Astrocyte (in vitro differentiated cells and primary cell): ENCODE measurements at regions not wholly inside any gene's neighbourhood (a gene's known extent, or its start where the extent isn't known, plus 50 kb on each side); places are given as distances from the start of the nearest gene placed in this dataset.

Experiments used
- DNase-seq: peaks from one replicate; pipeline ENCODE4 v3.0.0-alpha.2; 2010; ENCODE audit warnings: low read depth
- FAIRE-seq: peaks from 2 replicates; lab custom pipeline; 2011; peaks lifted over from hg19 to GRCh38; lab: Jason Lieb, UNC
- H2AFZ ChIP-seq: 2 replicates; pipeline ENCODE4 v1.6.0; 2012; ENCODE audit warnings: low read depth, low read length, inconsistent platforms
- H3K27ac ChIP-seq: 2 replicates; pipeline ENCODE4 v1.5.1; 2011; ENCODE audit warnings: low read depth, low read length, inconsistent platforms
- H3K27me3 ChIP-seq: 2 replicates; pipeline ENCODE4 v1.6.0; 2011; ENCODE audit warnings: low read length, inconsistent platforms; ENCODE audit not compliant: insufficient read depth
- H3K36me3 ChIP-seq: 2 replicates; pipeline ENCODE4 v1.5.1; 2011; ENCODE audit warnings: low read length, inconsistent platforms; ENCODE audit not compliant: insufficient read depth
- H3K4me1 ChIP-seq: 2 replicates; pipeline ENCODE4 v1.5.1; 2011; ENCODE audit warnings: low read length, inconsistent platforms; ENCODE audit not compliant: insufficient read depth
- H3K4me2 ChIP-seq: 2 replicates; pipeline ENCODE4 v1.6.0; 2012; ENCODE audit warnings: low read length, inconsistent platforms
- H3K4me3 ChIP-seq: 2 replicates; pipeline ENCODE4 v1.5.1; 2011; ENCODE audit warnings: low read depth, mild to moderate bottlenecking, low read length, inconsistent platforms; ENCODE audit not compliant: insufficient read depth
- H3K79me2 ChIP-seq: 2 replicates; pipeline ENCODE4 v1.6.0; 2012; ENCODE audit warnings: mild to moderate bottlenecking, low read length, inconsistent platforms; ENCODE audit not compliant: insufficient read depth
- H3K9ac ChIP-seq: 2 replicates; pipeline ENCODE4 v1.6.0; 2012; ENCODE audit warnings: mild to moderate bottlenecking, low read length, inconsistent platforms
- H3K9me3 ChIP-seq: 2 replicates; pipeline ENCODE4 v1.5.1; 2012; ENCODE audit warnings: low read depth, mild to moderate bottlenecking, low read length, inconsistent platforms; ENCODE audit not compliant: insufficient read depth
- H4K20me1 ChIP-seq: 2 replicates; pipeline ENCODE4 v1.6.0; 2012; ENCODE audit warnings: low read length, inconsistent platforms; ENCODE audit not compliant: insufficient read depth
- H3K27ac Mint-ChIP-seq: one replicate; pipeline ENCODE4 v1.8.0; 2021; ENCODE audit warnings: mild to moderate bottlenecking, mixed read lengths; ENCODE audit not compliant: unreplicated experiment
- H3K27me3 Mint-ChIP-seq: one replicate; pipeline ENCODE4 v1.8.0; 2021; ENCODE audit warnings: low read depth, mixed read lengths; ENCODE audit not compliant: unreplicated experiment
- H3K36me3 Mint-ChIP-seq: one replicate; pipeline ENCODE4 v1.8.0; 2021; ENCODE audit warnings: low read depth, mixed read lengths; ENCODE audit not compliant: unreplicated experiment
- H3K4me1 Mint-ChIP-seq: one replicate; pipeline ENCODE4 v1.8.0; 2021; ENCODE audit warnings: low read depth, mixed read lengths; ENCODE audit not compliant: unreplicated experiment
- H3K4me3 Mint-ChIP-seq: one replicate; pipeline ENCODE4 v1.8.0; 2021; ENCODE audit warnings: mild to moderate bottlenecking, moderate library complexity, mixed read lengths; ENCODE audit not compliant: unreplicated experiment
- H3K9me3 Mint-ChIP-seq: one replicate; pipeline ENCODE4 v1.8.0; 2021; ENCODE audit warnings: mild to moderate bottlenecking, mixed read lengths; ENCODE audit not compliant: unreplicated experiment
- EZH2 ChIP-seq: IDR thresholded peaks from 2 replicates; pipeline ENCODE4 v1.6.1; 2012; ENCODE audit warnings: mild to moderate bottlenecking, low read length, inconsistent platforms; ENCODE audit not compliant: insufficient read depth
- TF ChIP-seq, protein P1 (sequence below): IDR thresholded peaks from 2 replicates; pipeline ENCODE4 v1.5.1; 2011; ENCODE audit warnings: low read depth, mild to moderate bottlenecking, inconsistent platforms, low read length, moderate library complexity; ENCODE audit not compliant: insufficient read depth

DNA sequence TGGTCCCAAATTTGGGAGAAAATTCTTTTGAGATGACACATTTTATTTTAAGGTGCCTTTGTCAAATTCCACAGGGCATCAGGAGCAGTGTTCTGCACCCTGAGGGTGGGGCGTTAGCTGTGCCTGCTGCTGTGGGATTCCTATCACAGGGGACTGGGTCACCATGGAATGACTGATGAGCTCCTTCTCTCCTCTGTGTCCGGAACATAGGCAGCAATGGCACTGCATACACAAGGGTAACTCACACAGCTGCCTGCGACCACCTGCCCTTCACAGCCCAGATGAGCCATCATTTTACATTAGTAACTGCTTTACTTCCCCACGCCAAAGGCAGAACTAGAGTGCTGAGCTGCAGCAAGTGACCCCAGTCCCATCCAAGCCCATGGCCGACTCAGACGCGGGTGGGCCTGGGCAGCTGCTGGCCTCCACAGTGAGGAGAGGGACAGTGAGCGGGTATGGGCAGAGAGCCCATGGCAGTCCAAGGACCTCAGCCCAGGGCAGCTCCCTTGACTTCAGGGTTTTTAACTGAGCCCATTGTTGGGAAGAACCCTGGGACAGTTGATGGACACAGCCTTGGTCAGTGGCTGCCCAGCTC, 93.7 kb downstream of the GADD45G start:
- H3K4me3 Mint-ChIP-seq, result no peak overlapping the region
- Histone ChIP-seq H4K20me1 (no peaks in the 10 kb centered on the region), H2AFZ (no peak overlapping the region), H3K9ac (no peak overlapping the region), H3K4me1 (no peaks in the 10 kb centered on the region), H3K27me3 (peaks cover 22% of the 10 kb centered on the region), H3K4me3 (no peak overlapping the region), H3K9me3 (no peaks in the 10 kb centered on the region), H3K27ac (no peak overlapping the region), H3K36me3 (no peaks in the 10 kb centered on the region), H3K4me2 (no peak overlapping the region), H3K79me2 (no peaks in the 10 kb centered on the region)
- TF ChIP-seq, protein P1, sequence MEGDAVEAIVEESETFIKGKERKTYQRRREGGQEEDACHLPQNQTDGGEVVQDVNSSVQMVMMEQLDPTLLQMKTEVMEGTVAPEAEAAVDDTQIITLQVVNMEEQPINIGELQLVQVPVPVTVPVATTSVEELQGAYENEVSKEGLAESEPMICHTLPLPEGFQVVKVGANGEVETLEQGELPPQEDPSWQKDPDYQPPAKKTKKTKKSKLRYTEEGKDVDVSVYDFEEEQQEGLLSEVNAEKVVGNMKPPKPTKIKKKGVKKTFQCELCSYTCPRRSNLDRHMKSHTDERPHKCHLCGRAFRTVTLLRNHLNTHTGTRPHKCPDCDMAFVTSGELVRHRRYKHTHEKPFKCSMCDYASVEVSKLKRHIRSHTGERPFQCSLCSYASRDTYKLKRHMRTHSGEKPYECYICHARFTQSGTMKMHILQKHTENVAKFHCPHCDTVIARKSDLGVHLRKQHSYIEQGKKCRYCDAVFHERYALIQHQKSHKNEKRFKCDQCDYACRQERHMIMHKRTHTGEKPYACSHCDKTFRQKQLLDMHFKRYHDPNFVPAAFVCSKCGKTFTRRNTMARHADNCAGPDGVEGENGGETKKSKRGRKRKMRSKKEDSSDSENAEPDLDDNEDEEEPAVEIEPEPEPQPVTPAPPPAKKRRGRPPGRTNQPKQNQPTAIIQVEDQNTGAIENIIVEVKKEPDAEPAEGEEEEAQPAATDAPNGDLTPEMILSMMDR, result no peak
- TF ChIP-seq EZH2, result no peak
- H3K9me3 Mint-ChIP-seq, result no peaks in the 10 kb centered on the region
- H3K27me3 Mint-ChIP-seq, result peaks cover 73% of the 10 kb centered on the region
- FAIRE-seq (no peak), DNase-seq (no peak)
- H3K27ac Mint-ChIP-seq, result no peak overlapping the region
- H3K36me3 Mint-ChIP-seq, result no peaks in the 10 kb centered on the region
- no peaks in the 10 kb centered on the region for H3K4me1 Mint-ChIP-seq

DNA sequence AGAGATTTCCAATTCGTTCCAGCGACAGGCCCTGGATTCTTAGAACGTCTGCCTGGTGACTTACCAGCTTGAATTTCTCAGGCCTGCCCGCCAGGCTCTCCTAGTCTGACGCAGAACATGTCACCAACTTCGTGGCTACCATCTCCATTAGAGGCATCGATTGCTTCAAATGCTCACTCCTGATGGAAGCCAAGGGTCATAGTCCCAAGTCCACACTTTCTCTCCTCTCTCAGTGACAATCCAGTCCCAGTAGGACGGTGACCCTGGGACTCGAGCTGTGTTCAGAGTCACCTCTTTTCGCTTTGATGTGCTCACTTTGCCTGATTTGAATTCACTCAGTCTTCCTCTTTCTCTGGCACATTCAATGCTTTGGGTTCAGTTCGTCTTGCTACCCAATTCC, 94.8 kb downstream of the GADD45G start:
- peaks cover 20% of the 10 kb centered on the region for H3K27me3 ChIP-seq
- H3K79me2 ChIP-seq, result no peaks in the 10 kb centered on the region
- H3K4me2 ChIP-seq, result no peak overlapping the region
- H3K4me1 Mint-ChIP-seq, result no peaks in the 10 kb centered on the region
- H4K20me1 ChIP-seq, result no peaks in the 10 kb centered on the region
- H3K27me3 Mint-ChIP-seq, result peaks cover 67% of the 10 kb centered on the region
- H3K36me3 ChIP-seq, result no peaks in the 10 kb centered on the region
- no peak overlapping the region for H3K27ac Mint-ChIP-seq
- no peak for FAIRE-seq
- H2AFZ ChIP-seq, result no peak overlapping the region
- no peak for TF ChIP-seq EZH2
- TF ChIP-seq, protein P1, result no peak
- no peak overlapping the region for H3K27ac ChIP-seq
- no peak overlapping the region for H3K9ac ChIP-seq
- no peaks in the 10 kb centered on the region for H3K36me3 Mint-ChIP-seq
- no peak for DNase-seq
- H3K9me3 ChIP-seq, result no peaks in the 10 kb centered on the region
- H3K4me1 ChIP-seq, result no peaks in the 10 kb centered on the region
- no peaks in the 10 kb centered on the region for H3K9me3 Mint-ChIP-seq
- H3K4me3 Mint-ChIP-seq, result no peak overlapping the region
- no peak overlapping the region for H3K4me3 ChIP-seq

DNA sequence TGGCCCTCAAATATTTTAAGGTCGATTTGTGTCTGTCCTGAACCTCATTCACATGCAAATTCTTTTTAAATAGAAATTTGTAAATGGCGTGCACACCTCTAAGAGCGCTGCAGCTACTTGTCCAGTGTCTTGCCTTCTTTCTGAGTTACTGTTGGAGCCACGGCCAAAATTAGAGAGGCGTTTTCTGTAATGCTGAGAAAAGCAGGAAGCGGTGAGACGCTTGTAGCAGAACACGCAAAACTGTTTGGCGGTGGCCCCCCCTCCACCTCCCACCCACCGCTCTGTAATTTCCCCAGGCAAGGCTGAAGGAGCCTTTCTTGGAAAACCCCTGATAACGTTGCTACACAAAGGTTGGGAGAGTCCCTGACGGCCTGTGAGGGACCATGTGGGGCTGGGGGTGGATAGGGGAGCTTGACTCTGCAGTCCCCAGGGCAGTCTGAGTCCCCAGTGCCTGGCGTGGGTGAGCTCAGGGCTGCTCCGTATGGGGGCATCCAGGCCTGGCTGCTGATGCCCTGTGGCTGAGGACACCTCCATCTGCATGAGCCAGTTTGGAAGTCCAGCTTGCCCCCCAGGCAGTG, 96.5 kb downstream of the GADD45G start:
- no peak for DNase-seq
- H3K4me2 ChIP-seq, result no peak overlapping the region
- Mint-ChIP-seq H3K27me3 (peaks cover 64% of the 10 kb centered on the region), H3K4me1 (no peaks in the 10 kb centered on the region), H3K27ac (no peak overlapping the region), H3K36me3 (no peaks in the 10 kb centered on the region), H3K9me3 (no peaks in the 10 kb centered on the region), H3K4me3 (no peak overlapping the region)
- H3K4me1 ChIP-seq, result no peaks in the 10 kb centered on the region
- no peak overlapping the region for H3K4me3 ChIP-seq
- H4K20me1 ChIP-seq, result no peaks in the 10 kb centered on the region
- H3K36me3 ChIP-seq, result no peaks in the 10 kb centered on the region
- no peak for TF ChIP-seq EZH2
- TF ChIP-seq, protein P1, result no peak
- no peak overlapping the region for H3K9ac ChIP-seq
- H3K27ac ChIP-seq, result no peak overlapping the region
- peaks cover 16% of the 10 kb centered on the region for H3K27me3 ChIP-seq
- no peaks in the 10 kb centered on the region for H3K79me2 ChIP-seq
- no peak overlapping the region for H2AFZ ChIP-seq
- H3K9me3 ChIP-seq, result no peaks in the 10 kb centered on the region
- FAIRE-seq, result no peak
